Hepatocyte (in vitro differentiated cells): ENCODE measurements at regions not wholly inside any gene's neighbourhood (a gene's known extent, or its start where the extent isn't known, plus 50 kb on each side); places are given as distances from the start of the nearest gene placed in this dataset.

Experiments
- DNase-seq: peaks from one replicate; pipeline ENCODE4 v3.0.0-alpha.2; 2016; ENCODE audit warnings: low spot score
- H2AFZ ChIP-seq: fragments of 200-600 bp; sonication (generic); 2 replicates; pipeline ENCODE4 v1.6.0; 2016; ENCODE audit warnings: antibody characterized with exemption, mild to moderate bottlenecking
- H3K27ac ChIP-seq: fragments of 200-600 bp; sonication (generic); 2 replicates; pipeline ENCODE4 v1.5.1; 2016; ENCODE audit warnings: mild to moderate bottlenecking
- H3K27me3 ChIP-seq: fragments of 200-600 bp; sonication (generic); 2 replicates; pipeline ENCODE4 v1.6.1; 2016
- H3K36me3 ChIP-seq: fragments of 200-600 bp; sonication (generic); replicated peaks from 2 replicates; pipeline ENCODE4 v1.5.1; 2016; ENCODE audit warnings: low read depth; ENCODE audit not compliant: insufficient read depth
- H3K4me1 ChIP-seq: fragments of 200-600 bp; sonication (generic); 2 replicates; pipeline ENCODE4 v1.5.1; 2016; ENCODE audit warnings: mild to moderate bottlenecking, moderate library complexity; ENCODE audit not compliant: insufficient read depth
- H3K4me2 ChIP-seq: fragments of 200-600 bp; sonication (generic); 2 replicates; pipeline ENCODE4 v1.6.0; 2016
- H3K4me3 ChIP-seq: fragments of 200-600 bp; sonication (generic); 2 replicates; pipeline ENCODE4 v1.5.1; 2016; ENCODE audit warnings: mild to moderate bottlenecking
- H3K79me2 ChIP-seq: fragments of 200-600 bp; sonication (generic); 2 replicates; pipeline ENCODE4 v1.6.0; 2017; ENCODE audit warnings: mild to moderate bottlenecking
- H3K9me2 ChIP-seq: fragments of 200-600 bp; sonication (generic); replicated peaks from 2 replicates; pipeline ENCODE4 v1.6.0; 2017; ENCODE audit warnings: mild to moderate bottlenecking; ENCODE audit not compliant: insufficient read depth
- H3K9me3 ChIP-seq: fragments of 200-600 bp; sonication (generic); 2 replicates; pipeline ENCODE4 v1.5.1; 2016; ENCODE audit warnings: low read depth, mild to moderate bottlenecking
- H4K20me1 ChIP-seq: fragments of 200-600 bp; sonication (generic); 2 replicates; pipeline ENCODE4 v1.6.0; 2016; ENCODE audit warnings: mild to moderate bottlenecking; ENCODE audit not compliant: insufficient read depth, poor library complexity, severe bottlenecking
- EZH2 ChIP-seq: fragments of 200-600 bp; sonication (generic); IDR thresholded peaks from 2 replicates; pipeline ENCODE4 v1.6.1; 2016; ENCODE audit warnings: antibody characterized with exemption, mild to moderate bottlenecking, borderline replicate concordance
- EZH2phosphoT487 ChIP-seq: fragments of 200-600 bp; sonication (generic); IDR thresholded peaks from one replicate; pipeline ENCODE4 v1.6.1; 2018; ENCODE audit warnings: antibody characterized with exemption, mild to moderate bottlenecking, low read depth, moderate library complexity; ENCODE audit not compliant: unreplicated experiment, severe bottlenecking
- WGBS: methylation state at CpG from one replicate; pipeline ENCODE4 v1.1.6; 2016; ENCODE audit warnings: low lambda C conversion rate; ENCODE audit errors: missing lambda C conversion rate; 5-methylcytosine and 5-hydroxymethylcytosine counted together
- TF ChIP-seq, protein P1 (sequence below): fragments of 200-600 bp; sonication (generic); IDR thresholded peaks from 2 replicates; pipeline ENCODE4 v1.5.1; 2016; ENCODE audit warnings: antibody characterized with exemption, mild to moderate bottlenecking; ENCODE audit not compliant: poor library complexity

DNA sequence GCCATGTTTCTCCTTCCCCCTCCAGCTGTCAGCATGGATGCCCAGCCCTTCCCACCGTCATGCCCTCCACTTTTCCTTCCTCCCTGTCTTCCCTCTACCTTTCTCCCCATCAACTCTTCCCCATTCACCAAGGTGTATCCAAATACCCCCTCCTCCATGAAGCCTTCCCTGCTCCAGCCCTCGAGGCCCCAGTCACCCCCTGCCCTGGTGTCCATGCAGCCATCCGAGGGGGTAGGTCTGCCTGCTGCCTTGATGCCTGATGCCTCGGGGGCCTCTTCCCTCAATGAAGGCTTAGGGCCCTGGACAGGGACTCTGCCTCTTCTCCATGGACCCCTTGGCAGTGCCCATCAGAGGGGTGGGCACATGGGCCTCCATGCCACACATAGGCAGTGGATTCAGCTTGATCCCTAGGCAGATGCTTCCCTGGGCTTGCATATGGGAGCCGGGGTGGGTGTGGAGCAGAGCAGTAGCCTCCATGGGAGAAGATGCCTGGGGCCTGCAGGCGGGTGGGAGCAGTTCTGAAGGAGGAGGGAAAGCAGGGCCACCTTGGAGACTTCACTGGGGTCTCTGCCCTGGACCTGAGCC, 795.8 kb downstream of the BRD1 start:
- Histone ChIP-seq H3K9me3 (no peaks in the 10 kb centered on the region), H3K27me3 (peaks cover 4% of the 10 kb centered on the region), H3K4me2 (no peak overlapping the region), H2AFZ (no peak overlapping the region), H3K36me3 (no peaks in the 10 kb centered on the region), H3K79me2 (no peaks in the 10 kb centered on the region), H4K20me1 (no peaks in the 10 kb centered on the region), H3K9me2 (no peaks in the 10 kb centered on the region), H3K27ac (no peak overlapping the region), H3K4me3 (no peak overlapping the region), H3K4me1 (no peaks in the 10 kb centered on the region)
- TF ChIP-seq EZH2phosphoT487 (no peak), EZH2 (no peak)
- TF ChIP-seq, protein P1, sequence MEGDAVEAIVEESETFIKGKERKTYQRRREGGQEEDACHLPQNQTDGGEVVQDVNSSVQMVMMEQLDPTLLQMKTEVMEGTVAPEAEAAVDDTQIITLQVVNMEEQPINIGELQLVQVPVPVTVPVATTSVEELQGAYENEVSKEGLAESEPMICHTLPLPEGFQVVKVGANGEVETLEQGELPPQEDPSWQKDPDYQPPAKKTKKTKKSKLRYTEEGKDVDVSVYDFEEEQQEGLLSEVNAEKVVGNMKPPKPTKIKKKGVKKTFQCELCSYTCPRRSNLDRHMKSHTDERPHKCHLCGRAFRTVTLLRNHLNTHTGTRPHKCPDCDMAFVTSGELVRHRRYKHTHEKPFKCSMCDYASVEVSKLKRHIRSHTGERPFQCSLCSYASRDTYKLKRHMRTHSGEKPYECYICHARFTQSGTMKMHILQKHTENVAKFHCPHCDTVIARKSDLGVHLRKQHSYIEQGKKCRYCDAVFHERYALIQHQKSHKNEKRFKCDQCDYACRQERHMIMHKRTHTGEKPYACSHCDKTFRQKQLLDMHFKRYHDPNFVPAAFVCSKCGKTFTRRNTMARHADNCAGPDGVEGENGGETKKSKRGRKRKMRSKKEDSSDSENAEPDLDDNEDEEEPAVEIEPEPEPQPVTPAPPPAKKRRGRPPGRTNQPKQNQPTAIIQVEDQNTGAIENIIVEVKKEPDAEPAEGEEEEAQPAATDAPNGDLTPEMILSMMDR: no peak
- no peak for DNase-seq
- WGBS: 62% methylated on average over 5 of the region's 6 CpGs

DNA sequence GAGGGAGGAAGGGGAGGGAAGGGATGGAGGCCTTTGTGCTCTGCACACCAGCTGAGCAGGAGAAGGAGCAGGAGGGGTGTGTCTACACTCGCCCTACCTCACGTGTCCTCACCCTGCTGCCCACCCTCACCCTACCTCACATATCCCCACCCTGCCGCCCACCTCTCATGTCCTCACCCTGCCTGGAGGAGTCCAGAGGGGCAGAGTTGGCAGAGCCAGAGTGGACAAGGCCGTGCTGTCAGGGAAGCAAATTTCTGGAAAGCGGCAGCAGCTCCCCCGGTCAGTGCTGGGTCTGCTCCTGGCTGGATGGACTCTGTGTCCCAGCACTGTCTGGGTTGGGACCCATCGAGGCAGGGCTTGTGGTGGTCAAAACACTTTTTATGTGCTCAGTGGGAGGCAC, 799.6 kb downstream of the BRD1 start:
- peaks cover 4% of the 10 kb centered on the region for H3K27me3 ChIP-seq
- H3K4me3 ChIP-seq: no peak overlapping the region
- no peaks in the 10 kb centered on the region for H3K9me3 ChIP-seq
- H4K20me1 ChIP-seq: no peaks in the 10 kb centered on the region
- WGBS: 87% methylated on average over 5 of the region's 7 CpGs
- no peaks in the 10 kb centered on the region for H3K36me3 ChIP-seq
- no peaks in the 10 kb centered on the region for H3K9me2 ChIP-seq
- H3K27ac ChIP-seq: no peak overlapping the region
- DNase-seq: no peak
- no peaks in the 10 kb centered on the region for H3K4me1 ChIP-seq
- H3K4me2 ChIP-seq: no peak overlapping the region
- no peaks in the 10 kb centered on the region for H3K79me2 ChIP-seq
- H2AFZ ChIP-seq: no peak overlapping the region
- TF ChIP-seq EZH2phosphoT487 (no peak), EZH2 (no peak)
- TF ChIP-seq, protein P1: no peak

GRCh38 chr22:49027368-49027670, 800.4 kb downstream of the BRD1 start:
- Histone ChIP-seq H3K4me2 (no peak overlapping the region), H3K4me1 (no peaks in the 10 kb centered on the region), H3K27me3 (peaks cover 4% of the 10 kb centered on the region), H3K9me3 (no peaks in the 10 kb centered on the region), H3K36me3 (no peaks in the 10 kb centered on the region), H3K9me2 (no peaks in the 10 kb centered on the region), H4K20me1 (no peaks in the 10 kb centered on the region), H2AFZ (no peak overlapping the region), H3K4me3 (no peak overlapping the region), H3K79me2 (no peaks in the 10 kb centered on the region), H3K27ac (no peak overlapping the region)
- TF ChIP-seq EZH2 (no peak), EZH2phosphoT487 (no peak)
- TF ChIP-seq, protein P1: no peak
- DNase-seq: no peak
- 83% methylated on average over 9 of the region's 9 CpGs for WGBS
